Stimulated activated CD4-positive, alpha-beta T cell treated with anti-CD3 and anti-CD28 coated beads, TNF-alpha, amount 100 ng/mL, for 1 hour (primary cell): ENCODE measurements at regions not wholly inside any gene's neighbourhood (a gene's known extent, or its start where the extent isn't known, plus 50 kb on each side); places are given as distances from the start of the nearest gene placed in this dataset.

Source experiments
- DNase-seq, 3 donors: peaks; one replicate each; pipeline ENCODE4 v3.0.0-alpha.2; 2020; ENCODE audit warnings: low read depth in 3 of 3, low spot score in 1 of 3

- no peak for DNase-seq
Observed at GRCh38 chr1:2865571-2866421, 64.3 kb upstream of the TTC34 start.

- DNase-seq, result no peak
Observed at GRCh38 chr1:2866422-2867086, 65.1 kb upstream of the TTC34 start.

- no peak for DNase-seq
Observed at GRCh38 chr1:2867087-2867425, 65.6 kb upstream of the TTC34 start.

DNA sequence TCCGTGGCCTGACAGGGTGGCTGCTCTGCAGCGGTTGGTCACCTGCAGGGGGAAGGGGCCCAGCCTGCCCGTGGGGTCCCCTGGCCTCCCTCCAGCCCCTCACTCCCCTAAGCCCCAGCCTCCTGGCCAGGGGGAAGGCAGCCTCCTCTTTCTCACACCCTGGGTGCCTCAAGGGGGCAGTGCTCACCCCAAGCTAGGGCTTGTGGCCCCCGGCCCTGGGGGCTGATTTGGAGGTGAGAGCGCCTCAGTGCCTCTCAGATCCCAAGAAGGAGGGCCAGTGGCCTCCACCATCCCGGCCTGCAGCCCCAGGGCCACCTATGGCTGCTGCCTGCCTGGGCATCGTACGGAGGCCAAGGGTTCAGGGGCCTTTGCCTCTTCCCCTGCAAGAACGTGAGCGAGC lies 66.4 kb upstream of the TTC34 start:
- no peak for DNase-seq

DNA sequence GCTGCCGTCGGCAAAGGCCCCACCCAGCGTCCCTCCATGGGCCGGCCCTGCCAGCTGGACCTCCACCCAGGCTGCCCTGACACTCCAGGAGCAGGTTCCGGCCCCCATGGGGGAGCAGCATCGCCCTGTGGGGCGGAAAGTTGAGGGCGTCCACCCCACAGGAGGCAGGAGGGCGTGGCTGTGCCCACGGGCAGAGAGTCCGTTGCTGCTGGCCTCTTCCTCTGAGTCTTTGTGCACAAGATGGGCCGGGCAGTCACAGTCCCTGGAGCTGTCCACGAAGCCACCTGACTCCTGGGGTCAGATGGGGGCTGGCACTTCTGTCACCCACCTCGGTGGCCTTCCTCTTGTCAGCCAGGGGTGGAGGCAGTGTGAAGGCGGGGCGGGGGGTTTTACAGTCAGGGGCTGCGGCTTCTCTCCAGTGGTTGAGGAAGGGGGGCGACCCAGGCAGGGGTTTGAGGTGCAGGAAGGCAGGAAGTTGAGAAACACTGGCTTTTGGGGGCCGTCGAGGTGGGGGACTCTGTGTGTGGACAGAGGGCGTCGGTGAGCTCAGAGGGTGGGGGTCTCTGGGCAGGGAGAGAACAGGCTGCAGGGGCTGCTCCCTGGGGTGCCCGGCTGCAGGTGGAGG lies 67.2 kb upstream of the TTC34 start:
- DNase-seq, result no peak

GRCh38 chr1:2871246-2871815 lies 69.8 kb upstream of the TTC34 start:
- DNase-seq, result no peak

GRCh38 chr1:2874207-2874606 lies 72.7 kb upstream of the TTC34 start:
- DNase-seq, result no peak

GRCh38 chr1:2874607-2875480 lies 73.4 kb upstream of the TTC34 start:
- DNase-seq, result no peak

GRCh38 chr1:2875707-2876561 lies 74.4 kb upstream of the TTC34 start:
- no peak for DNase-seq

DNA sequence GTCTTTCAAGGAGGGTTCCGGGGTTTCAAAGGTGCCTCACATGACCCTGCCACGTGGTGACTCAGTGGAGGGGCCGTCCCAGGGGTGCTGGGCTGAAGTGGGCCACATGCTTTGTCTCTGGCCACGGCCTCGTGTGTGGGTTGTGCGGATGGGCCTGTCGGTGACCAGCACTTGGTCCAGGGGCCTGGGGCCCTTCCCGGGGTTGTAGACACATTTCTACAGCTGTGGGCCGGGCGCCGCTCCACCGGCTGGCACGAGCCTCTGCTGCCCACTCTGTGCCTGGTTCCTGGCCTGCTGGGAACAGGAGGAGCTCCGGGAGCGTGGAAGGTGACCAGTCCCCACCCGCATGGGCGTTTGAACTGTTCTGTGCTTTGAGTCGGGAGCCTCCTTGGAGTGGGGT lies 75.4 kb upstream of the TTC34 start:
- DNase-seq, result no peak

GRCh38 chr1:2877391-2877790 lies 75.9 kb upstream of the TTC34 start:
- no peak for DNase-seq

- DNase-seq, result no peak
Observed at GRCh38 chr1:2878591-2878990, 77.1 kb upstream of the TTC34 start.

GRCh38 chr1:2879026-2879425 lies 77.5 kb upstream of the TTC34 start:
- no peak for DNase-seq

GRCh38 chr1:2879591-2879990 lies 78.1 kb upstream of the TTC34 start:
- no peak for DNase-seq

DNA sequence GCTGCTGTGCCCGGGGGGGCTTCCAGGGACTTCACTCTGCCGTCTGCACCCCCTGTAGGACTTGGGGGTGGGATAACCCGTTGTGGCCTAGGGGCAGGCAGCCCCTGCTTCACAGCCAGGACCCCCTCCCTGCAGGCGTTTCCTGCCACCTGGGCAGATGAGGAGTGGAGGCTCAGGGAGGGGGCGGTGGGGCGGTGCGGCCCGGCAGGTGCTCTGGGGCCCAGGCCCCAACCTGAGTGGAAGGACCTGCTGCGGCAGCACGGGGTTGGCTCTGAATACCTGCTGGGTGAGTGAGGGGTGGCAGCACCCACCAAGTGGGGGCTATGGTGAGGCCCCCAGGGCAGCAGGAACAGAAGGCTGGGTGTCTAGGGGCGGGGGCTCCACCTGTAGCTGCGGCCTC lies 78.6 kb upstream of the TTC34 start:
- DNase-seq, result no peak

GRCh38 chr1:2880812-2881295 lies 79.4 kb upstream of the TTC34 start:
- DNase-seq, result no peak

- no peak for DNase-seq
Observed at GRCh38 chr1:2881556-2881955, 80.1 kb upstream of the TTC34 start.

GRCh38 chr1:2882966-2883696 lies 81.6 kb upstream of the TTC34 start:
- no peak for DNase-seq

- no peak for DNase-seq
Observed at GRCh38 chr1:2885001-2885400, 83.5 kb upstream of the TTC34 start.
